PFSK-1 (cell line): ENCODE measurements at regions not wholly inside any gene's neighbourhood (a gene's known extent, or its start where the extent isn't known, plus 50 kb on each side); places are given as distances from the start of the nearest gene placed in this dataset.

Experiments used
- FOXP2 ChIP-seq: optimal IDR thresholded peaks from 2 replicates; pipeline ENCODE3; 2011; ENCODE audit warnings: borderline replicate concordance, control low read depth, inconsistent platforms; ENCODE audit not compliant: insufficient read depth; ENCODE audit errors: extremely low read length, extremely low read depth
- POLR2AphosphoS5 ChIP-seq: IDR thresholded peaks from 2 replicates; pipeline ENCODE4 v1.6.1; 2012; ENCODE audit warnings: low read depth, mild to moderate bottlenecking, control low read depth, low read length, moderate library complexity
- SIN3A ChIP-seq: IDR thresholded peaks from 2 replicates; pipeline ENCODE4 v1.6.1; 2012; ENCODE audit warnings: mild to moderate bottlenecking, low read length, moderate library complexity, borderline replicate concordance; ENCODE audit not compliant: insufficient read depth
- TAF1 ChIP-seq: IDR thresholded peaks from 2 replicates; pipeline ENCODE4 v1.6.1; 2012; ENCODE audit warnings: low read length, control low read depth, borderline replicate concordance; ENCODE audit not compliant: insufficient read depth
- TF ChIP-seq, protein P1 (sequence below), 2 experiments: IDR thresholded peaks; 2 replicates each; pipeline versions ENCODE4 v1.6.1 to v1.8.0; 2011 to 2012; ENCODE audit warnings: low read depth in 2 of 2, low read length in 2 of 2, control low read depth in 1 of 2, inconsistent platforms in 1 of 2, mild to moderate bottlenecking in 1 of 2, moderate library complexity in 1 of 2; ENCODE audit not compliant: insufficient read depth in 1 of 2

DNA sequence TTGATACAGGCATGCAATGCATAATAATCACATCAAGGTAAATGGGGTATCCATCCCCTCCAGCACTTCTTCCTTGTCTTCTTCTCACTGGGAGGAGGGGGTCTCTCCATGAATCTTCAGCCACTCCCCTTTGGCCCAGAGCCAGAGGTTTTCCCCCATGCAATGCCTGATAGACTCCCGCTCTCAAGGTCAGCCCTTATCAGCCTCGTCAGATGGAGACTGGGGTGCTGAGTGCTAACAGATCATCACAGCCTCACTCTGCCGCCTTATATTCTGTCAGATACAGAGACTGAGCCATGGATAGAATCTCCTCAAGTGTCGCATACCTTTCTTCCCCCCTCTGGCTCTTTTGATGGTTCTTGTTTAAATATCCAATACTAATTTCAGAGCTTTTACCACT, 503.1 kb downstream of the AACS start:
- no peak for TF ChIP-seq TAF1

DNA sequence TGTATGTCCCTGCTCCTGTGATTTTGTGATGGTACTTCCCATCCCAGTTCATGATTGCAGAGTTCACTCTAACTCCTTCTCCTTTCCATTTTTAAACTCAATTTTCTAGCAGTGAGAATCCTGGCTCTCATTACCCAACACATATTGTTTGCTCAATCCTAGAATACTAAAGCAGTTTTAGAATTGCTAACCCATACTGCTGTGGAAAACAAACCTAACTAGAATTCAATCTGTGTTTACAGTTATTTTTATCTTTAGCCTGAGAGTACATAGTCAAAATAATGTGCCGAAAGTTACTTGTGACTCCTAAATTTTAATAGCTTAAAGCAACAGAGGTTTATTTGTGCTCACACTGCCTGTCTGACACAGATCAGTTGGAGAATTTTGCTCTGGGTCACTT, 508.0 kb downstream of the AACS start:
- TF ChIP-seq, protein P1, sequence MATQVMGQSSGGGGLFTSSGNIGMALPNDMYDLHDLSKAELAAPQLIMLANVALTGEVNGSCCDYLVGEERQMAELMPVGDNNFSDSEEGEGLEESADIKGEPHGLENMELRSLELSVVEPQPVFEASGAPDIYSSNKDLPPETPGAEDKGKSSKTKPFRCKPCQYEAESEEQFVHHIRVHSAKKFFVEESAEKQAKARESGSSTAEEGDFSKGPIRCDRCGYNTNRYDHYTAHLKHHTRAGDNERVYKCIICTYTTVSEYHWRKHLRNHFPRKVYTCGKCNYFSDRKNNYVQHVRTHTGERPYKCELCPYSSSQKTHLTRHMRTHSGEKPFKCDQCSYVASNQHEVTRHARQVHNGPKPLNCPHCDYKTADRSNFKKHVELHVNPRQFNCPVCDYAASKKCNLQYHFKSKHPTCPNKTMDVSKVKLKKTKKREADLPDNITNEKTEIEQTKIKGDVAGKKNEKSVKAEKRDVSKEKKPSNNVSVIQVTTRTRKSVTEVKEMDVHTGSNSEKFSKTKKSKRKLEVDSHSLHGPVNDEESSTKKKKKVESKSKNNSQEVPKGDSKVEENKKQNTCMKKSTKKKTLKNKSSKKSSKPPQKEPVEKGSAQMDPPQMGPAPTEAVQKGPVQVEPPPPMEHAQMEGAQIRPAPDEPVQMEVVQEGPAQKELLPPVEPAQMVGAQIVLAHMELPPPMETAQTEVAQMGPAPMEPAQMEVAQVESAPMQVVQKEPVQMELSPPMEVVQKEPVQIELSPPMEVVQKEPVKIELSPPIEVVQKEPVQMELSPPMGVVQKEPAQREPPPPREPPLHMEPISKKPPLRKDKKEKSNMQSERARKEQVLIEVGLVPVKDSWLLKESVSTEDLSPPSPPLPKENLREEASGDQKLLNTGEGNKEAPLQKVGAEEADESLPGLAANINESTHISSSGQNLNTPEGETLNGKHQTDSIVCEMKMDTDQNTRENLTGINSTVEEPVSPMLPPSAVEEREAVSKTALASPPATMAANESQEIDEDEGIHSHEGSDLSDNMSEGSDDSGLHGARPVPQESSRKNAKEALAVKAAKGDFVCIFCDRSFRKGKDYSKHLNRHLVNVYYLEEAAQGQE (IDR thresholded peaks at IDR 0.05; ENCODE audit: insufficient read depth in 1 of 2, low read depth in 2 of 2, low read length in 2 of 2), result no peak
- TF ChIP-seq POLR2AphosphoS5 (no peak), TAF1 (no peak), SIN3A (no peak), FOXP2 (no peak)

DNA sequence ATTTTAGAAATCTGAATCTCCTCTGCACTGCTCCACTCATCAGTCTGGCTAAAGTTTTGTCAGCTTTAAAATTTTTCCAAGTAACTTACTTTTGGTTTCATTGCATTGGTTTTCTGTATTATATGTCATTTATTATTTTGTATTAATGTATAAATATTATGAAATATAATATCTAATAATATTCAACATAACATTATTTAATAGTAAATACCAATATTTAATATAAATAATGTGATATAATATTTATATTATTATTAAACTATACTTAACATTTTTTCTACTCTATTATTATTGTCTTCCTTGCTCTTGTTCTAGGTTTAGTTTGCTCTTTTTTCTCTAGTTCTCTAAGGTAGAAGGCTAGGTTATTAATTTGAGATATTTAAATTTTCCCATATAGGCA, 512.1 kb downstream of the AACS start:
- no peak for TF ChIP-seq TAF1
- no peak for TF ChIP-seq FOXP2
- no peak for TF ChIP-seq SIN3A
- TF ChIP-seq POLR2AphosphoS5, result no peak
- TF ChIP-seq, protein P1 (IDR thresholded peaks at IDR 0.05; ENCODE audit: insufficient read depth in 1 of 2, low read depth in 2 of 2, low read length in 2 of 2), result no peak

DNA sequence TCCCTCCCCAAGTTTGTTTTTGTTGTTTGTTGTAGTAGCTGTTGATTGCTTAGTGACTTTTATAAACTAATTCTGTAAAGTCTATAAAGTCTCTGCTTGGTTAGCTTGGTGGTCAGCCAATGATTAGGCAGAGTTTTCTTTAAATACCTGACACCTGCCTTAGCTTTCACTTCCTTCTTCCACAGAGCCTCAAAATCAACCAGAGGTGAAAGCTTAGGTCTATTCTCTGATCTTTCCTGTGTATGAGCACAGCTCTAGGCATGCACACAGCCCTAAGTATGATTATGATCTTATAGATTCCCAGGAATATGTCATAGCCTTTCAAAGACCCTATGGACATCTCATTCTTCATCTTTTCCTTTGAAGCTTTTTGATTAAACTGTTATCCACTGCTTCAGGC, 514.7 kb downstream of the AACS start:
- TF ChIP-seq SIN3A (no peak), POLR2AphosphoS5 (no peak), TAF1 (no peak), FOXP2 (no peak)
- TF ChIP-seq, protein P1 (IDR thresholded peaks at IDR 0.05; ENCODE audit: insufficient read depth in 1 of 2, low read depth in 2 of 2, low read length in 2 of 2), result no peak

DNA sequence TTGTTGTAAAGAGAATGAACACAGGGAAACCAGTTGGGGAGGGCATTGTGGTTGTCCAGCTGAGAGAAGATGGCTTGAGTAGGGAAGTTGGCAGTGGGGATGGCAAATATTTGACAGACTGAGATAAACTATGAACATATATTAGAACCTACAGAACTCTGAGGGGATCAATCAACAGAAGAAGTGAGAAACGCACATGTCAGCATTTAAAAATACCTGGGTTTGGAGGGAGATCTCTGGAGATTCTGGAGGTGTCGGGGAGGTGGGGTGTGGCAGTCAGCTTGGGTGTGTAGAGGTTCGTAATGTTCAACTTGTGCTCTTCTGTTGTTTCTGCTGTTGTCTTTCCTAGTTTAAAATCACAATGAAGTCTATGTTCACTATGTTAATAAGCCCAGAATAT, 517.8 kb downstream of the AACS start:
- TF ChIP-seq SIN3A (no peak), POLR2AphosphoS5 (no peak), TAF1 (no peak), FOXP2 (no peak)
- TF ChIP-seq, protein P1 (IDR thresholded peaks at IDR 0.05; ENCODE audit: insufficient read depth in 1 of 2, low read depth in 2 of 2, low read length in 2 of 2), result no peak

DNA sequence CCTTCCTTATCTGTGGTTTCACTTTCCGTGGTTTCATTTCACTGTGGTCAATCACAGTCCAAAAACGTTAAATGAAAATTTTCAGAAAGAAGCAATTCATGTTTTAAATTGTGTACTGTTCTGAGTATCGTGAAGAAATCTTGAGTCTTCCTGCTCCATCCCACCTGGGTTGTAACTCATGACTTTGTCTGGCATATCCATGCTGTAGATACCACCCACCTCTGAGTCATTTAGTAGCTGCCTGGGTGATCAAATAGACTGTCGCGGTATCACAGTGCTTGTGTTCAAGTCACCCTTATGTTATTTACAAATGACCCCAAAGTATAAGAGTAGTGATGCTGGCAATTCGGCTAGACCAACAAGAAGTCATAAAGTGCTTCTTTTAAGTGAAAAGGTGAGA, 521.2 kb downstream of the AACS start:
- TF ChIP-seq SIN3A (no peak), FOXP2 (no peak), POLR2AphosphoS5 (no peak), TAF1 (no peak)
- TF ChIP-seq, protein P1 (IDR thresholded peaks at IDR 0.05; ENCODE audit: insufficient read depth in 1 of 2, low read depth in 2 of 2, low read length in 2 of 2), result no peak
